BJ (cell line): ENCODE measurements at regions not wholly inside any gene's neighbourhood (a gene's known extent, or its start where the extent isn't known, plus 50 kb on each side); places are given as distances from the start of the nearest gene placed in this dataset.

Source experiments
- CTCF ChIA-PET: fragments of 350-600 bp; formaldehyde crosslinking; extraction: SDS; loops from one replicate; lab custom pipeline; 2021; ENCODE audit warnings: antibody characterized with exemption, inconsistent platforms; lab: Yijun Ruan, JAX
- POLR2A ChIA-PET: fragments of 300-600 bp; sonication (Branson Sonifier 250); formaldehyde crosslinking; extraction: SDS; loops from one replicate; lab custom pipeline; 2021; ENCODE audit warnings: antibody characterized with exemption; lab: Charles Lee
- DNase-seq: peaks from one replicate; pipeline ENCODE4 v3.0.0-alpha.2; 2011; ENCODE audit warnings: low read depth
- H3K27me3 ChIP-seq: 2 replicates; pipeline ENCODE4 v1.6.0; 2011; ENCODE audit warnings: low read length; ENCODE audit not compliant: control insufficient read depth, insufficient read depth
- H3K36me3 ChIP-seq: 2 replicates; pipeline ENCODE4 v1.5.1; 2011; ENCODE audit warnings: low read length; ENCODE audit not compliant: control insufficient read depth, insufficient read depth
- H3K4me3 ChIP-seq: 2 replicates; pipeline ENCODE4 v1.5.1; 2011; ENCODE audit warnings: low read depth, mild to moderate bottlenecking, control low read depth, low read length
- CTCF ChIP-seq: IDR thresholded peaks from 2 replicates; pipeline ENCODE4 v1.5.1; 2011; ENCODE audit warnings: low read depth, mild to moderate bottlenecking, control low read depth, inconsistent platforms, low read length, moderate library complexity; ENCODE audit not compliant: insufficient read depth

GRCh38 chr21:24634749-24635148, 972.5 kb downstream of the MRPL39 start:
- ChIA-PET POLR2A (no interaction called here), CTCF (no interaction called here)
- H3K27me3 ChIP-seq, result no peaks in the 10 kb centered on the region
- no peak for DNase-seq
- H3K36me3 ChIP-seq, result no peaks in the 10 kb centered on the region
- TF ChIP-seq CTCF, result no peak
- H3K4me3 ChIP-seq, result no peak overlapping the region

- POLR2A ChIA-PET, result no interaction called here
- Histone ChIP-seq H3K36me3 (no peaks in the 10 kb centered on the region), H3K27me3 (no peaks in the 10 kb centered on the region), H3K4me3 (no peak overlapping the region)
- no peak for TF ChIP-seq CTCF
- no peak for DNase-seq
- CTCF ChIA-PET, result no interaction called here
These were observed 978.7 kb downstream of the MRPL39 start for GRCh38 chr21:24628536-24628935.

GRCh38 chr21:24628046-24628445, 979.2 kb downstream of the MRPL39 start:
- Histone ChIP-seq H3K36me3 (no peaks in the 10 kb centered on the region), H3K4me3 (no peak overlapping the region), H3K27me3 (no peaks in the 10 kb centered on the region)
- POLR2A ChIA-PET, result no interaction called here
- no peak for DNase-seq
- no peak for TF ChIP-seq CTCF
- CTCF ChIA-PET, result no interaction called here

GRCh38 chr21:24617819-24618218, 989.5 kb downstream of the MRPL39 start:
- H3K27me3 ChIP-seq, result no peaks in the 10 kb centered on the region
- no peak overlapping the region for H3K4me3 ChIP-seq
- ChIA-PET CTCF (no interaction called here), POLR2A (no interaction called here)
- TF ChIP-seq CTCF, result no peak
- DNase-seq, result no peak
- no peaks in the 10 kb centered on the region for H3K36me3 ChIP-seq

GRCh38 chr21:24594082-24594481, 1013.2 kb downstream of the MRPL39 start:
- ChIA-PET POLR2A (no interaction called here), CTCF (no interaction called here)
- TF ChIP-seq CTCF, result no peak
- no peaks in the 10 kb centered on the region for H3K27me3 ChIP-seq
- H3K4me3 ChIP-seq, result no peak overlapping the region
- H3K36me3 ChIP-seq, result no peaks in the 10 kb centered on the region
- DNase-seq, result no peak
